ENCODE measurements at regions not wholly inside any gene's neighbourhood (a gene's known extent, or its start where the extent isn't known, plus 50 kb on each side); places are given as distances from the start of the nearest gene placed in this dataset.

DNA sequence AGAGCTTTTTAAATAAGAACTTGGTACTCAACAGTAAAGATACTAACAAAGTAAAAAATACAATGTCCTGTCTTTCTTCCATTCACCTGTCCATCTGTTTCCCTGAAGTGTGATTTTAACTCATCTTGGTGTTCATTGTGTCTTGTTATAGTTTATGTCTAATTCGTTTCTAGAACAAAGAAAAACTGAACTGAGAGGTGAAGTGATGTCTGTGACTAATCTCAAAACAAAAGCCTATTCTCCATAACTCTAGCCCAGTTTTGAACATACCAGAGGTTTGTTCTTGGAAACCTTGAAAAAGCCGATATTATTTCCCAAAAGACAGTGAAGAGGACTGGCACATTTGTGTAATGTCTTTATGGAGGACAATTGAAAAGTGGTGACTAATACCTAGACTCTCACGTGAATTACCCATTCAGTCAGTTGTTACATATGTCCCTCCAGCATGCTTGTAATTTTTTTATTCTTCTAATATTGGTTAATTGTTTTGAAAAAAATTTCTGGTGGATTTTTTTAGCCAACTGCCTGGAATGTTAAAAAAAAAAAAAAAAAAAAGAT is 725.8 kb downstream of the SATB2 start:
- no peaks in the 10 kb centered on the region for H3K36me3 ChIP-seq (ENCODE audit: control insufficient read depth in 2 of 2, insufficient read depth in 1 of 2, low read length in 2 of 2)
- TF ChIP-seq GFI1B (tag by site-specific recombination; IDR thresholded peaks at IDR 0.05) (no peak), GLI4 (tag by site-specific recombination; IDR thresholded peaks at IDR 0.05) (no peak), ZXDB (tag by site-specific recombination; IDR thresholded peaks at IDR 0.05) (no peak), ZNF114 (tag by site-specific recombination; IDR thresholded peaks at IDR 0.05) (no peak), ZNF558 (tag by site-specific recombination; IDR thresholded peaks at IDR 0.05) (no peak), ZNF146 (tag by site-specific recombination; IDR thresholded peaks at IDR 0.05) (no peak), ZNF560 (tag by site-specific recombination; IDR thresholded peaks at IDR 0.05; ENCODE audit: borderline replicate concordance) (no peak), ZSCAN30 (tag by site-specific recombination; IDR thresholded peaks at IDR 0.05) (no peak), EGR2 (tag by site-specific recombination; IDR thresholded peaks at IDR 0.05; ENCODE audit: low read depth) (no peak), SP3 (tag by site-specific recombination; IDR thresholded peaks at IDR 0.05) (no peak)
- TF ChIP-seq, protein P1, sequence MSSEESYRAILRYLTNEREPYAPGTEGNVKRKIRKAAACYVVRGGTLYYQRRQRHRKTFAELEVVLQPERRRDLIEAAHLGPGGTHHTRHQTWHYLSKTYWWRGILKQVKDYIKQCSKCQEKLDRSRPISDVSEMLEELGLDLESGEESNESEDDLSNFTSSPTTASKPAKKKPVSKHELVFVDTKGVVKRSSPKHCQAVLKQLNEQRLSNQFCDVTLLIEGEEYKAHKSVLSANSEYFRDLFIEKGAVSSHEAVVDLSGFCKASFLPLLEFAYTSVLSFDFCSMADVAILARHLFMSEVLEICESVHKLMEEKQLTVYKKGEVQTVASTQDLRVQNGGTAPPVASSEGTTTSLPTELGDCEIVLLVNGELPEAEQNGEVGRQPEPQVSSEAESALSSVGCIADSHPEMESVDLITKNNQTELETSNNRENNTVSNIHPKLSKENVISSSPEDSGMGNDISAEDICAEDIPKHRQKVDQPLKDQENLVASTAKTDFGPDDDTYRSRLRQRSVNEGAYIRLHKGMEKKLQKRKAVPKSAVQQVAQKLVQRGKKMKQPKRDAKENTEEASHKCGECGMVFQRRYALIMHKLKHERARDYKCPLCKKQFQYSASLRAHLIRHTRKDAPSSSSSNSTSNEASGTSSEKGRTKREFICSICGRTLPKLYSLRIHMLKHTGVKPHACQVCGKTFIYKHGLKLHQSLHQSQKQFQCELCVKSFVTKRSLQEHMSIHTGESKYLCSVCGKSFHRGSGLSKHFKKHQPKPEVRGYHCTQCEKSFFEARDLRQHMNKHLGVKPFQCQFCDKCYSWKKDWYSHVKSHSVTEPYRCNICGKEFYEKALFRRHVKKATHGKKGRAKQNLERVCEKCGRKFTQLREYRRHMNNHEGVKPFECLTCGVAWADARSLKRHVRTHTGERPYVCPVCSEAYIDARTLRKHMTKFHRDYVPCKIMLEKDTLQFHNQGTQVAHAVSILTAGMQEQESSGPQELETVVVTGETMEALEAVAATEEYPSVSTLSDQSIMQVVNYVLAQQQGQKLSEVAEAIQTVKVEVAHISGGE (tag by site-specific recombination; conservative IDR thresholded peaks at IDR 0.05; ENCODE audit: low read depth): no peak
- TF ChIP-seq, protein P2, sequence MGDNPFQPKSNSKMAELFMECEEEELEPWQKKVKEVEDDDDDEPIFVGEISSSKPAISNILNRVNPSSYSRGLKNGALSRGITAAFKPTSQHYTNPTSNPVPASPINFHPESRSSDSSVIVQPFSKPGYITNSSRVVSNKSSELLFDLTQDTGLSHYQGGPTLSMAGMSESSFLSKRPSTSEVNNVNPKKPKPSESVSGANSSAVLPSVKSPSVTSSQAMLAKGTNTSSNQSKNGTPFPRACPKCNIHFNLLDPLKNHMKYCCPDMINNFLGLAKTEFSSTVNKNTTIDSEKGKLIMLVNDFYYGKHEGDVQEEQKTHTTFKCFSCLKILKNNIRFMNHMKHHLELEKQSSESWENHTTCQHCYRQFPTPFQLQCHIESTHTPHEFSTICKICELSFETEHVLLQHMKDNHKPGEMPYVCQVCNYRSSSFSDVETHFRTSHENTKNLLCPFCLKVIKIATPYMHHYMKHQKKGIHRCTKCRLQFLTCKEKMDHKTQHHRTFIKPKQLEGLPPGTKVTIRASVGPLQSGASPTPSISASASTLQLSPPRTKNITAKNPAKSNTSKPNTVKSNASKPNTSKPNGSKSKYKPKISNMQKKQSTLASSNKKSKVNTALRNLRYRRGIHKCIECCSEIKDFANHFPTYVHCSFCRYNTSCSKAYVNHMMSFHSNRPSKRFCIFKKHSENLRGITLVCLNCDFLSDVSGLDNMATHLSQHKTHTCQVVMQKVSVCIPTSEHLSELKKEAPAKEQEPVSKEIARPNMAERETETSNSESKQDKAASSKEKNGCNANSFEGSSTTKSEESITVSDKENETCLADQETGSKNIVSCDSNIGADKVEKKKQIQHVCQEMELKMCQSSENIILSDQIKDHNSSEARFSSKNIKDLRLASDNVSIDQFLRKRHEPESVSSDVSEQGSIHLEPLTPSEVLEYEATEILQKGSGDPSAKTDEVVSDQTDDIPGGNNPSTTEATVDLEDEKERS (tag by site-specific recombination; IDR thresholded peaks at IDR 0.05): no peak
- TF ChIP-seq, protein P3, sequence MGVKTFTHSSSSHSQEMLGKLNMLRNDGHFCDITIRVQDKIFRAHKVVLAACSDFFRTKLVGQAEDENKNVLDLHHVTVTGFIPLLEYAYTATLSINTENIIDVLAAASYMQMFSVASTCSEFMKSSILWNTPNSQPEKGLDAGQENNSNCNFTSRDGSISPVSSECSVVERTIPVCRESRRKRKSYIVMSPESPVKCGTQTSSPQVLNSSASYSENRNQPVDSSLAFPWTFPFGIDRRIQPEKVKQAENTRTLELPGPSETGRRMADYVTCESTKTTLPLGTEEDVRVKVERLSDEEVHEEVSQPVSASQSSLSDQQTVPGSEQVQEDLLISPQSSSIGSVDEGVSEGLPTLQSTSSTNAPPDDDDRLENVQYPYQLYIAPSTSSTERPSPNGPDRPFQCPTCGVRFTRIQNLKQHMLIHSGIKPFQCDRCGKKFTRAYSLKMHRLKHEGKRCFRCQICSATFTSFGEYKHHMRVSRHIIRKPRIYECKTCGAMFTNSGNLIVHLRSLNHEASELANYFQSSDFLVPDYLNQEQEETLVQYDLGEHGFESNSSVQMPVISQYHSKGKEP (tag by site-specific recombination; IDR thresholded peaks at IDR 0.05): no peak
- TF ChIP-seq, protein P4, sequence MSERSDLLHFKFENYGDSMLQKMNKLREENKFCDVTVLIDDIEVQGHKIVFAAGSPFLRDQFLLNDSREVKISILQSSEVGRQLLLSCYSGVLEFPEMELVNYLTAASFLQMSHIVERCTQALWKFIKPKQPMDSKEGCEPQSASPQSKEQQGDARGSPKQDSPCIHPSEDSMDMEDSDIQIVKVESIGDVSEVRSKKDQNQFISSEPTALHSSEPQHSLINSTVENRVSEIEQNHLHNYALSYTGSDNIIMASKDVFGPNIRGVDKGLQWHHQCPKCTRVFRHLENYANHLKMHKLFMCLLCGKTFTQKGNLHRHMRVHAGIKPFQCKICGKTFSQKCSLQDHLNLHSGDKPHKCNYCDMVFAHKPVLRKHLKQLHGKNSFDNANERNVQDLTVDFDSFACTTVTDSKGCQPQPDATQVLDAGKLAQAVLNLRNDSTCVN (tag by site-specific recombination; optimal IDR thresholded peaks at IDR 0.05): no peak
- H3K27ac ChIP-seq (ENCODE audit: extremely low read depth, low read depth, low read length): no peak overlapping the region
- no peaks in the 10 kb centered on the region for H3K9me3 ChIP-seq (ENCODE audit: control insufficient read depth, insufficient read depth, low read depth, low read length)
- H3K4me1 ChIP-seq (ENCODE audit: control insufficient read depth, insufficient read depth, low read length): no peaks in the 10 kb centered on the region
- POLR2A ChIA-PET: no interaction called here
- CTCF ChIA-PET: no interaction called here
- no peak overlapping the region for H3K4me3 ChIP-seq (ENCODE audit: low read depth, low read length)

DNA sequence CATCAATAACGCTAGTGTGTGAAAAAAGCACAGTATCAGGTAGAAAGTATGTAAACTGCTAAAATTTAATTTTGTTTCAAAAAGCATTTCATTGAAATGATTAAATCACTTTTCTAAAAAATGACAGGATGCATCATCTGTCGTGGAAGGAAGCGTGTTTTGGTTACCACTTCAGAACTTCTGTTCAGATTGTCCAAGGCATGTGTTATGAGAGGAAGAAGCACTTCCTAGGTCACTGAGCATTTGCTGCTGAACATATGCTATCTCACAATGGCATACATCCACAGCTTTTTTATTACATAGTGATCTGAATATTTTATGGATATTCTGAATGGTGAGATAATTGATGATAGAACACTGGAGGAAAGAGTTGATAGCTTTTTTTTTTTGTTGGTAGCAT is 737.5 kb downstream of the SATB2 start:
- no peaks in the 10 kb centered on the region for H3K4me1 ChIP-seq (ENCODE audit: control insufficient read depth, insufficient read depth, low read length)
- no peaks in the 10 kb centered on the region for H3K36me3 ChIP-seq (ENCODE audit: control insufficient read depth in 2 of 2, insufficient read depth in 1 of 2, low read length in 2 of 2)
- ChIA-PET POLR2A (no interaction called here), CTCF (interaction anchor here (0.7 kb wide), 1 partner anchor 946 kb away, joined by 5 read pairs; no protein-coding TSS in a partner anchor)
- H3K9me3 ChIP-seq (ENCODE audit: control insufficient read depth, insufficient read depth, low read depth, low read length): no peaks in the 10 kb centered on the region
- H3K4me3 ChIP-seq (ENCODE audit: low read depth, low read length): no peak overlapping the region
- no peak overlapping the region for H3K27ac ChIP-seq (ENCODE audit: extremely low read depth, low read depth, low read length)
- TF ChIP-seq ZNF747 (tag by site-specific recombination; IDR thresholded peaks at IDR 0.05) (no peak), BCL11B (tag by site-specific recombination; IDR thresholded peaks at IDR 0.05; ENCODE audit: low read depth) (no peak), KLF10 (tag by site-specific recombination; IDR thresholded peaks at IDR 0.05) (no peak), ZNF10 (tag by site-specific recombination; IDR thresholded peaks at IDR 0.05) (no peak), ZNF654 (tag by site-specific recombination; IDR thresholded peaks at IDR 0.05; ENCODE audit: low read depth) (no peak), ZNF621 (tag by site-specific recombination; IDR thresholded peaks at IDR 0.05) (no peak)
- TF ChIP-seq, protein P5, sequence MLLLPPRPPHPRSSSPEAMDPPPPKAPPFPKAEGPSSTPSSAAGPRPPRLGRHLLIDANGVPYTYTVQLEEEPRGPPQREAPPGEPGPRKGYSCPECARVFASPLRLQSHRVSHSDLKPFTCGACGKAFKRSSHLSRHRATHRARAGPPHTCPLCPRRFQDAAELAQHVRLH (tag by site-specific recombination; IDR thresholded peaks at IDR 0.05): no peak
- TF ChIP-seq, protein P6, sequence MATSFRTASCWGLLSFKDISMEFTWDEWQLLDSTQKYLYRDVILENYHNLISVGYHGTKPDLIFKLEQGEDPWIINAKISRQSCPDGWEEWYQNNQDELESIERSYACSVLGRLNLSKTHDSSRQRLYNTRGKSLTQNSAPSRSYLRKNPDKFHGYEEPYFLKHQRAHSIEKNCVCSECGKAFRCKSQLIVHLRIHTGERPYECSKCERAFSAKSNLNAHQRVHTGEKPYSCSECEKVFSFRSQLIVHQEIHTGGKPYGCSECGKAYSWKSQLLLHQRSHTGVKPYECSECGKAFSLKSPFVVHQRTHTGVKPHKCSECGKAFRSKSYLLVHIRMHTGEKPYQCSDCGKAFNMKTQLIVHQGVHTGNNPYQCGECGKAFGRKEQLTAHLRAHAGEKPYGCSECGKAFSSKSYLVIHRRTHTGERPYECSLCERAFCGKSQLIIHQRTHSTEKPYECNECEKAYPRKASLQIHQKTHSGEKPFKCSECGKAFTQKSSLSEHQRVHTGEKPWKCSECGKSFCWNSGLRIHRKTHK (tag by site-specific recombination; IDR thresholded peaks at IDR 0.05): no peak
- TF ChIP-seq, protein P7, sequence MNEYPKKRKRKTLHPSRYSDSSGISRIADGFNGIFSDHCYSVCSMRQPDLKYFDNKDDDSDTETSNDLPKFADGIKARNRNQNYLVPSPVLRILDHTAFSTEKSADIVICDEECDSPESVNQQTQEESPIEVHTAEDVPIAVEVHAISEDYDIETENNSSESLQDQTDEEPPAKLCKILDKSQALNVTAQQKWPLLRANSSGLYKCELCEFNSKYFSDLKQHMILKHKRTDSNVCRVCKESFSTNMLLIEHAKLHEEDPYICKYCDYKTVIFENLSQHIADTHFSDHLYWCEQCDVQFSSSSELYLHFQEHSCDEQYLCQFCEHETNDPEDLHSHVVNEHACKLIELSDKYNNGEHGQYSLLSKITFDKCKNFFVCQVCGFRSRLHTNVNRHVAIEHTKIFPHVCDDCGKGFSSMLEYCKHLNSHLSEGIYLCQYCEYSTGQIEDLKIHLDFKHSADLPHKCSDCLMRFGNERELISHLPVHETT (tag by site-specific recombination; IDR thresholded peaks at IDR 0.05): no peak
